Uterus (tissue), 3 donors: ENCODE measurements at regions not wholly inside any gene's neighbourhood (a gene's known extent, or its start where the extent isn't known, plus 50 kb on each side); places are given as distances from the start of the nearest gene placed in this dataset. TPM values are rescaled to one million over a fixed set of nuclear protein-coding genes. Genes with fewer than 3 reads are reported as not detected.

Experiments
- DNase-seq, 2 donors: peaks; one replicate each; pipeline ENCODE4 v3.0.0-alpha.2; 2019 to 2020
- H3K27ac ChIP-seq, 2 donors: fragments of 200-600 bp; sonication (generic); 1 replicate in 1 of 2; 2 replicates in 1 of 2; pipeline ENCODE4 v1.5.1; 2016 to 2018
- H3K27me3 ChIP-seq, 2 donors: fragments of 200-600 bp; sonication (generic); one replicate each; pipeline ENCODE4 v1.5.1; 2018 to 2019; ENCODE audit warnings: control low read depth in 1 of 2
- H3K36me3 ChIP-seq, 2 donors: fragments of 200-600 bp; sonication (generic); one replicate each; pipeline ENCODE4 v1.5.1; 2019; ENCODE audit warnings: control low read depth in 1 of 2
- H3K4me1 ChIP-seq, 2 donors: fragments of 200-600 bp; sonication (generic); one replicate each; pipeline ENCODE4 v1.5.1; 2018 to 2019; ENCODE audit warnings: control low read depth in 1 of 2
- H3K4me3 ChIP-seq, 2 donors: fragments of 200-600 bp; sonication (generic); 1 replicate in 1 of 2; 2 replicates in 1 of 2; pipeline ENCODE4 v1.5.1; 2018 to 2019; ENCODE audit warnings: mild to moderate bottlenecking in 1 of 2
- H3K9me3 ChIP-seq, 2 donors: fragments of 200-600 bp; sonication (generic); one replicate each; pipeline ENCODE4 v1.5.1; 2019; ENCODE audit warnings: control low read depth in 1 of 2
- POLR2A ChIP-seq, 2 donors: fragments of 450-650 bp; IDR thresholded peaks; one replicate each; pipeline ENCODE4 v1.6.1; 2016; ENCODE audit warnings: antibody characterized with exemption in 2 of 2, mild to moderate bottlenecking in 1 of 2, moderate library complexity in 1 of 2
- intact Hi-C: fragments of 100-400 bp; cut with DNase I; formaldehyde crosslinking; loops from one replicate; pipeline ENCODE4 v1.15.1; 2023; ENCODE audit warnings: low total_unique reads
- small RNA-seq: library from RNA; depleted of rRNA; stranded (forward); fragments of <200 nt; gene quantifications from one replicate; pipeline ENCODE3, GENCODE V24; 2016
- TF ChIP-seq, protein P1 (sequence below), 4 experiments: fragments of 200-600 bp in 2 of 4; fragments of 450-650 bp in 2 of 4; sonication (generic) in 2 of 4; IDR thresholded peaks; one replicate each; pipeline ENCODE4 v1.5.1; 2016 to 2019; ENCODE audit warnings: antibody characterized with exemption in 4 of 4, mild to moderate bottlenecking in 2 of 4, moderate library complexity in 1 of 4
- donor health status: DM: yes; HTN: yes; CAD: no.

DNA sequence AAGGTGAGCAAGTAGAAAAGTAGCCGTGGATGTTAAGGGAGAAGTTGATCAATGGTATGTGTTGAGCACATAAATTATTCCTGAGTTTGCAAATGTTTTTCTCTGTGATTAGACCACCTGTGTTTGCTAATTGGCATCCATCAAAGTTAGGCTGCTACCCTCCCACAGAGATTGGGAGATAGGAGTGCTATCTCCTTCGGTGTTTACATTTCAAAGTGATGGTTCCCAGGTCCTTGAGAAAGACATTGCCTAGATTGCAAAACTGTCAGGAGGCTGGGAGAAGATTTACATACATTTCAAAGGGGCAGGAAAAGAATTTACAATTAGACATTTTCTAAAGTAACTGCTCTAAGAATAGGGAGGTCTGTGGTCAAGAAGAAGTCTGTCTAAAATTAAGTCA is 54.3 kb upstream of the CNTNAP4 start:
- H3K4me1 ChIP-seq = no peaks in the 10 kb centered on the region
- TF ChIP-seq, protein P1, sequence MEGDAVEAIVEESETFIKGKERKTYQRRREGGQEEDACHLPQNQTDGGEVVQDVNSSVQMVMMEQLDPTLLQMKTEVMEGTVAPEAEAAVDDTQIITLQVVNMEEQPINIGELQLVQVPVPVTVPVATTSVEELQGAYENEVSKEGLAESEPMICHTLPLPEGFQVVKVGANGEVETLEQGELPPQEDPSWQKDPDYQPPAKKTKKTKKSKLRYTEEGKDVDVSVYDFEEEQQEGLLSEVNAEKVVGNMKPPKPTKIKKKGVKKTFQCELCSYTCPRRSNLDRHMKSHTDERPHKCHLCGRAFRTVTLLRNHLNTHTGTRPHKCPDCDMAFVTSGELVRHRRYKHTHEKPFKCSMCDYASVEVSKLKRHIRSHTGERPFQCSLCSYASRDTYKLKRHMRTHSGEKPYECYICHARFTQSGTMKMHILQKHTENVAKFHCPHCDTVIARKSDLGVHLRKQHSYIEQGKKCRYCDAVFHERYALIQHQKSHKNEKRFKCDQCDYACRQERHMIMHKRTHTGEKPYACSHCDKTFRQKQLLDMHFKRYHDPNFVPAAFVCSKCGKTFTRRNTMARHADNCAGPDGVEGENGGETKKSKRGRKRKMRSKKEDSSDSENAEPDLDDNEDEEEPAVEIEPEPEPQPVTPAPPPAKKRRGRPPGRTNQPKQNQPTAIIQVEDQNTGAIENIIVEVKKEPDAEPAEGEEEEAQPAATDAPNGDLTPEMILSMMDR (IDR thresholded peaks at IDR 0.05) = no peak
- no peak for TF ChIP-seq POLR2A (IDR thresholded peaks at IDR 0.05)
- no peaks in the 10 kb centered on the region for H3K36me3 ChIP-seq
- intact Hi-C loops = no loop called here
- H3K9me3 ChIP-seq = no peaks in the 10 kb centered on the region
- no peak overlapping the region for H3K27ac ChIP-seq
- DNase-seq = no peak
- no peak overlapping the region for H3K4me3 ChIP-seq
- no peaks in the 10 kb centered on the region for H3K27me3 ChIP-seq

DNA sequence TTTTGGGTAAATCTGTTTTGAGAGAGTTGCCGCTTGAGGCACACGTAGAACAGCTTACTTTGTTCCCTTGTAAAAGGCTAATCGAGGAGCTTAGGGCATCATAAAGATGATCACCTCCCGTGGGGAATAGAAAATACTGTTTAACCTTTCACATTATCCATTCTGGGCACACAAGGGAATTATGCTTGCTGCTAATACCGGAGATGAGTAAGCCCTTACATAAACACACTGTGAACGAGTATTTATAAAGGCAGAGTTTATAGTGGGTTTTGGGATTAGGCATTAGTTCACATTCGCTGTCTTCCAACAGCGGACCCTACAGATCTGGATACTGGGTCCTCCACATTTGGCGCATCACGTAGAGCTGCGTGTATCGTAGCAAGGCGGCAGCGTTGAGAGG is 51.2 kb upstream of the CNTNAP4 start:
- no peaks in the 10 kb centered on the region for H3K4me1 ChIP-seq
- DNase-seq = no peak
- H3K4me3 ChIP-seq = no peak overlapping the region
- no peaks in the 10 kb centered on the region for H3K9me3 ChIP-seq
- H3K27ac ChIP-seq = no peak overlapping the region
- no peak for TF ChIP-seq POLR2A (IDR thresholded peaks at IDR 0.05)
- TF ChIP-seq, protein P1 (IDR thresholded peaks at IDR 0.05) = no peak
- intact Hi-C loops = no loop called here
- no peaks in the 10 kb centered on the region for H3K27me3 ChIP-seq
- H3K36me3 ChIP-seq = no peaks in the 10 kb centered on the region

DNA sequence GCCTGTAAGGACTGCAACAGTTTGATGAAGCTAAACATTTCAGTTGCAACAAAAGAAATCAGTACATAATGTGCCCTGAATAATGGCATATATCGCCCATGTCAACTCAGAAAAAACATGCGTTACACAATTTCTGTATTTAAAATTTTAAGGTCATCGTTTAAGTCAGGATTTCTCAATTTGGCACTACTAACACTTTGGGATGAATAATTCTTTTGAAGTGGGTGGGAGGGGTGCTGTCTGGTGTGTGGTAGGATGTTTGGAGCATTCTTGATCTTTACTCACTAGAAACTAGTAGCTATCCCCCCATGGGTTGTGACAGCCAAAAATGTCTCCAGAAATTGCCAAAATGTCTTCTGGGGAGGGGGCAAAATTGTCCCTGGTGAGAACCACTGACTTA is 50.7 kb upstream of the CNTNAP4 start:
- Histone ChIP-seq H3K9me3 (no peaks in the 10 kb centered on the region), H3K4me1 (no peaks in the 10 kb centered on the region), H3K4me3 (no peak overlapping the region), H3K27ac (no peak overlapping the region), H3K36me3 (no peaks in the 10 kb centered on the region), H3K27me3 (no peaks in the 10 kb centered on the region)
- no peak for DNase-seq
- intact Hi-C loops = no loop called here
- no peak for TF ChIP-seq POLR2A (IDR thresholded peaks at IDR 0.05)
- TF ChIP-seq, protein P1 (IDR thresholded peaks at IDR 0.05) = no peak

Small RNAs in the stretch of these regions (small RNA-seq; reads per million reads assigned to genes)
- gene RNA5SP430 = not detected
